HG02798 (cell line): ENCODE measurements at regions not wholly inside any gene's neighbourhood (a gene's known extent, or its start where the extent isn't known, plus 50 kb on each side); places are given as distances from the start of the nearest gene placed in this dataset.
"Not testable (repeated sequence)": the region's sequence is repeated elsewhere in the genome, so short reads cannot be mapped to it uniquely, and the experiment has no call there.

Source experiments
- ATAC-seq: cut with Tn5 transposase; IDR thresholded peaks from one replicate; pipeline ENCODE4 v1.9.1; 2021; ENCODE audit warnings: mild to moderate bottlenecking; ENCODE audit not compliant: unreplicated experiment, poor library complexity

DNA sequence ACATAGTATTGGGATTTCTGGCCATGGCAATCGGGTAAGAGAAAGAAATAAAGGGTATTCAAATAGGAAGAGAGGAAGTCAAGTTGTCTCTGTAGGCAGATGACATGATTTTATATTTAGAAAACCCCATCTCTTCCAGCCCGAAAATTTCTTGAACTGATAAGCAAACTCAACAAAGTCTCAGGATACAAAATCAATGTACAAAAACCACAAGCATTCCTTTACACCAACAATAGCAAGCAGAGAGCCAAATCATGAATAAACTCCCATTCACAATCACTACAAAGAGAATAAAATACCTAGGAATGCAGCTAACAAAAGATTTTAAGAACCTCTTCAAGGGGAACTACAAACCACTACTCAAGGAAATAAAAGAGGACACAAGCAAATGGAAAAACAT, 600.1 kb upstream of the EPHA5 start:
- ATAC-seq: not testable (repeated sequence)

DNA sequence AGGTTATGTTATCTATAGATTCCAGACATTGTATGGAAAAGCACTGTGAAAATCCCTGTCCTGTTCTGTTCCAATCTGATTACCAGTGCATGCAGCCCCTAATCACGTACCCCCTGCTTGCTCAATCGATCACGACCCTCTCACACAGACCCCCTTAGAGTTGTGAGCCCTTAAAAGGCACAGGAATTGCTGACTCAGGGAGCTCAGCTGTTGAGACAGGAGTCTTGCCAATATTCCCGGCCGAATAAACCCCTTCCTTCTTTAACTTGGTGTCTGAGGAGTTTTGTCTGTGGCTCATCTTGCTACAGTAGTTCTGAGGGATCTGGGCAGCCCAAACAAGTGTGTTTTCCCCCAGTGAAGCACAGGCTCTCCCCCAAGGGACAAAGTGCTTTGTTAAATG, 596.3 kb upstream of the EPHA5 start:
- ATAC-seq: not testable (repeated sequence)

DNA sequence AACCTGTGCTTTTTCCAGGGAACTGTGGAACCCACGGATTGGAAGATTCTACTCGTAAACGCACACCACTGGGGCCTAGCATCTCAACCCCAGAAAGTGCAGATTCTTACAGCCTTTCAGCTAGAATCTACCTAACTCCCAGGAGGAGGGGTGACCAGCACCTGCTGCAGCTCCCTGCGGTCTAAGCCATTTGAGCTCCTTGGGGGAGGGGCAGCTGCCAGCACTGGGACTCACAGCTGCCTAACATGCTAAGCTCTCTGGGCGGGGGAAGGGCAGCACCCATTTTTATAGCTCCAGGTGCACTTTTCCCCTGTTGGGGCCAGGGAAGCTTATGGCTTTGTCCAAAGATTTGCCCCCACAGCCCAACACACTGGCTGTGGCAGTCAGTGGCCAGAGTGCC, 595.7 kb upstream of the EPHA5 start:
- no peak for ATAC-seq

DNA sequence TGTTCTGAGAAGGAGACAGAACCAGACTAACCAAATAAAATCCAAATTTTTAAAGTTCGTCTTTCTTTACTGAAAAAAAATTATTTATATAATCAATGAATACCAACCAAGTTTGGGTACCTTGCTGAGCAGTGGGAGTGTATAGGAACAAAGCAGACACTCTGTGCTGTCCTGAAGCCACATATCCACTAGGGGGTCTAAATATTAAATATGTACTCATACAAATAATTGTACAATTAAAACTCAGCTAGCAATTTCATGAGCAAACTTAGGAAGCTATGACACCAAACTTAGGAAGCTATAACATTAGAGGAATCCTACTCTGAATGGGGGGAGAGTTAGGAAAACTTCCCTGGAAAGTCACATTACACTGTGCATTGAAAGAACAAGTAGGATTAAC, 582.0 kb upstream of the EPHA5 start:
- no peak for ATAC-seq

DNA sequence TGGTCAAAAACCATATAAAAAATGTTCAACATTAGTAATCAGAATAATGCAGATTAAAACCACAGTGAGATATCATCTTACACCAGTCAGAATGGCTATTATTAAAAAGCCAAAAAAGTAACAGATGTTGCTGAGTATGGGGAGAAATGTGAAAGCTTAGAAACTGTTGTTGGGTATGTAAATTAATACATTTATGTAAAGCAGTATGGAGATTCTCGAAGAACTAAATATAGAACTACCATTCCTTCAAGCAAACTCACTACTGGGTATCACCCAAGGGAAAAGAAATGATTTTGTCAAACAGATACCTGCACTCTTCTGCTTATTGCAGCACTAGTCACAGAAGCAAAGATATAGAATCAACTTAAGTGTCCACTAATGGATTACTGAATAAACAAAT, 576.4 kb upstream of the EPHA5 start:
- ATAC-seq: no peak

DNA sequence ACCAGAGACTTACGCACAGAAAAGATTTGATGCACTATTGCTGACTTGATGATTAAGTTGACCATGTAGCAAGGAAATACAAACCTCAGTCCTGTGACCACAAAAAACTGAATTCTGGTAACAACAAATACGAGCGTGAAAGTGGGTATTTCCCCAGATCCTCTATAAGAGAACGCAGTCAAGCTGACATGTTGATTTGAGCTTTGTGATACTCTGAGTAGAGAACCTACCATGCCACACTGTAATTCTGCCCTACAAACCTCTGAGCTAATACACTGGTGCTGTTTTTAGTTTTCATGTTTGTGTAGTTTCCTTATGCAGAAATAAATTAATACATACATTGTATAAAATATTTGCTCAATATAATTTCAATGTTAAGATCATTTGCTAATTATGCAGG, 565.6 kb upstream of the EPHA5 start:
- ATAC-seq: no peak

DNA sequence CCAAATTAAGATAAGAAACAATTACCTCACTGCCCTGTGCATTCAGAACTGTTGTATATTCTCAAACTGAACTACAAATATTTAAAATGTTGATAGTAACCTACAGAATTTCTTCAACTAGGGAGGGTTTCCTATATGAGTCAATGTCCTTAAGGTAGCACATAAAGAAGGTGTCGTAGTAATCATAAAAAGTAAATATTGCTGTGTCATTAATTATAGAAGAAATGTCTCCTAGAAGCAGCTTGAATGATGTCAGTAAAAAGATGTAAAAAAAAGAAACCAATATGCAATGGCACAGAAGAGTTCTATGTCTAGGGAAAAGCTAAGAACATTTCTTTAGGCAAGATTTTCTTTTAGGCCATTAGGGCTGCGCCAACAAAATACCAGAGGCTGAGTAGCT, 559.6 kb upstream of the EPHA5 start:
- no peak for ATAC-seq

DNA sequence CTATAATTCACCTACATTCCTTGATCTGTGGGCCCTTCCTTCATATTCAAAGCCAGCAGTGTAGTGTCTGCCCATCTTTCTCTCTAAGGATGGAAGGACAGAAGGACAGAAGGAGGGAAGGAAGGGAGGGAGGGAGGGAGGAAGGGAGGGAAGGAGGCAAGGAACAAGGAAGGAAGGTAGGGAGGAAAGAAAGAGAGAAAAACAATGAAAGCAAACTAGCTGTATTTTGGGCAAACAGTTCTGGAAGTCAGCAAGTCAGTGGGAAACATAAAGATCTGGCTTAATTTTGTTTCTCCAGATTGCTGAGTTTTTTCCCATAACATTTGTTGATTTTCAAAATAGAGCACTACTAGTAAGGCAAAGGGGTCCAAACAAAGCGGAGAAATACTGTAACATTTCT, 555.2 kb upstream of the EPHA5 start:
- no peak for ATAC-seq

DNA sequence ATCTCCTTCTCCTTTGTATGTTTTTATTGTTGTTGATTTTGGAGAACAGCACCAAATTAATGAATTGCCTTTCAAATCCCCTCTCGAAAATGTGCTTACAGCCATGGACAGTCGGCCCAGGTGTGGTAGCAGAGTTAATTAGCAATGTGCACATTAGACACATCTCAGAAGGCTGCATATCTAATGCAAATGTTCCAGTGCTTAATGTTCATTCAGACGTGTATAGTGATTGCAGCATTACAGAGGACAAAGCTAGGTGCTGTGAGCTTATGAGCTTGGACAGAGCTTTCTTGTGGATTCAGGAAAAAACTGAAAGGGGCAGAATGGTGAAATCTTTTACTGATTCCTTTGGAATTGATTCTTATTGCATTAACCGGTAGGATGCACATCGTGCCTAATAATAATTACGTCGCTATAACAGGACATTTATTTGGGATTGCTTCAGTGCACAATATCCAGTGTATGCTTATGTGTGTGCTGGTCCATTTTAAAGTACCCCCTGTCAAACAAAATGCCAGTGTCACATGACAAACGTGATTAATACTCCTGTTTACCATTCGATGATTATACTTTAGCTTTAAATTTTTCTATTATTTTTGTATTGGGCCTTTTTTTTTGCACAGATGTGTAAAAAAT, 552.9 kb upstream of the EPHA5 start:
- no peak for ATAC-seq

DNA sequence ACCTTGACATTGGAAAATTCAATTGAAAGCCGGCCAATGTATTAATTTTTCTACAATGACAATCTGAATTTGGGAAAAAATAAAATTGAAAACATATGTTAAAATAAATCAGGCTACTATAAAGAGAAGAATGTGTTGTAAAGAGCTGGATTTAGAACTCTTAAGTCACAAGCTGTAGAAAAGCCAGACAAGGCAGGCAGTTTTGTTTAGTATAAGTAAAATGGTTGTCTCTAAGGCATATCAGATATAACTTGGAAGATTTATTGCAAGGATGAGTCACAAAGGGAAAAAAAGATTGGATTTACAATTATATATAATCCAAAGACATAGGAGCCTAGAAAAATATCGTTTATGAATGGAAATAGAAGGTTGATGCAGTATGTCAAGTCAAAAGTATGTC, 549.1 kb upstream of the EPHA5 start:
- ATAC-seq: no peak

DNA sequence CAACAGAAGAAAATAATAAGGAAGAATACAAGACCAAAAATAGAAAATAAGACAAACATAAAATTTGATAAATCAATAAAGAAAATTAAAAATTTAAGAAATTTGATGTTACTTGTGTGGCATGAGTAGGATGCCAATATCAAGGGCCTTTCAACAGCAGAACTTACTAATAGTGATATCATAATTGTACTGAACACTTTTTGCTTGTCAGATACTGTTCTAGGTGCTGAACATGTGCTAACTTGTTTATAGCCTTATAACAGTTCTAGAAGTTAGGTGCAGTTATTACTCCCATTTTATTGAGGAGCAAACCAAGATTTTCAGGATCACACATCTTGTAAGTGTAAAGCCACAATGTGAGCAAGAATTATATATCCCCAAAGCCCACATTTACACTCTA, 546.0 kb upstream of the EPHA5 start:
- no peak for ATAC-seq

DNA sequence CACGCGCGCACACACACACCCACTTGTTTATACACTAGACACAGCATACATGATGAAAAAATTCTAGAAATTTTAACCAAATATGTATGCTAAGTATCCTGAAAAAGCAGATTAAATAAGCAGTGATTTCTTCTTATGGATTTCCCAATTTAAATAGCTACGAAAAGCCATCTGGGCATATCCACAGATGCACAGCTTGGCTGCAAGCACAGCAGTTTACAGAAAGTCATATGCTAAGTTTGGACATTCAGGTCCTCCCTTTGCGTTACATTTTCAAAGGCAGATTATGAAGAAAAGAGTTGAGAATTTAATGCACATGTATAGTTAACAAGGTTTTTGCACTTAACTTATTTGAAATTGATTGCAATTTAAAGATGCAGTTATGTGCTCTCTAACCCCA, 542.2 kb upstream of the EPHA5 start:
- ATAC-seq: no peak

DNA sequence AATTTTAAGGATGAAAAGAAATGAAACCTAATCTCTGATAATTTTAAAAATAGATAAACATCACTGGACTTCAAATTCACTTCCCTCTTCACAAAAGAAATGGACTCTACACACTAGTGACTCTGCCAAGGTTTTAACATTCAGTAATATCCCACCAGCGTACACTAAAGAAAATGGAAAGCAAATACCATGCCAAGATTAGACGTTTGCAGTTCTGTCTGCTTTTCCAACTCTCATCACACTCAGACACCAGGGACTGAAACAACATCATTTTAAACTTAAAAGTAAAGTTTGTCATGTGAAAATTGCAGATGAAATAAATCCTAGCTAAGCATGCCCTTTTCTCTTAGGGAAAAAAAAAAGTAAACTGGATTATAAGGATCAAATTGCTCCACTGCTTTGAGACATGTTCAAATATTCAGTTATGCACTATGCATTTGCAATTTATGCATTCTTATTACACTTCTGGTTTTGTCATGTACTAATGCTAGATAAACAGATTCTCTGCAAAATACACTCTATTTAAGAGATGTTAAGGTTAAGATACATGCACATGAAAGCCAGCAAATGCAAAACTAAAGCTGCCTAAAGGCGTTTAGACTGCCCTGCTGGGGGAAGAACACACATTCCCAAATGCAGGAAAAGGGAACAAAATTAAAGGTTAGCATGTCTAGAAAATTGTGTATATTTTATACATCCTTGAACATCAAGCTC, 534.4 kb upstream of the EPHA5 start:
- no peak for ATAC-seq

DNA sequence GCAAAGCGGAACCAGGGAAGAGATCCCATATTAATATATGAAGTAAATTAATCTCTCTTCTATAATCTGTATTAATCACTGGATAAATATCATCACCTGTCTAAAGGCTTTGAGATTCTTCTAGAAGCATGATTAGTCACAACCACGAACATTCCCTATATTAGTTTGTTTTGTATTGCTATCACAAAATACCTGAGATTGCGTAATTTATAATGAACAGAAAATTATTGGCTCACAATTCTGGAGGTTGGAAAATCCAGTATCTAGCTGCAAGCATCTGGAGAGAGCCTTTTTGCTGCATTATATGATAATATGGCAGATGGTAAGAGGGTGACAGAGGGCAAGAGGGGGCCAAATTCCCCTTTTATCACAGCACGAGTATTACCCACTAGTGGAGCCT, 532.6 kb upstream of the EPHA5 start:
- ATAC-seq: no peak

DNA sequence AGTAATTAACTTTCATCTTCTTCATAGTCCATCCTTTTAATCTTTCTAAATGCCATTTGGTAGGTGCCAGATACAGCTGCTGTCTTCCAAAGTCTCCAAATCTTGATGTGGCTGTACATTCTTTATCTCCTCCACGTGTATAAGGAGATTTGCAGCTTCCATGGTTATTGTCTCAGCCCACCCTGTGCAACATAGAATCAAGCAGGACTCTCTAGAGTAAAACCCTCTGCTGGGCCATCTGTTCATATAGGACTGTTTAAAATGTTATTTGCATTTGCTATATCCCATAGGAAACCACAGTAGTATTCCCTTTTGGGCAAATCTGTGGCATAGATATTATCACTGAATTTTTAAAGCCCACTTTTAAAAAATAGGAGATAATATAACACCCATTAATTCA, 527.2 kb upstream of the EPHA5 start:
- no peak for ATAC-seq

DNA sequence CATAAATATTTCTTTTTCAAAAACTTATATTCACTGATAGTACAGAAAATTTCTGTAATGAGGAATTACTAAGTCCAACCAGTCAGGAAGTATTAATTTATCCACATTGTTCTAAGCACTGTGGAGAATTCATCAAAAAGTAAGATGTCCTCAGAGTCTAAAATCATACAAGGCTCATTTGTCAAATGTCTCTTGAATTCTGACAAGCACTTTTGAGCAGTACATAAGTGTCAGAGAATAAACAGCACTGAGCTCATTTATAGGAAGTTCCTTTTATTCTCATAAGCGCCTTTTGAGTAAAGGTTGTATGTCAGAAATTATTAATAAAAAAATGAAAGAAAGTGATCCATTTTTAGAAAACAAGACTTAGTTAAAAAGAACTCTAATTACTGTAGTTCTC, 523.2 kb upstream of the EPHA5 start:
- no peak for ATAC-seq

DNA sequence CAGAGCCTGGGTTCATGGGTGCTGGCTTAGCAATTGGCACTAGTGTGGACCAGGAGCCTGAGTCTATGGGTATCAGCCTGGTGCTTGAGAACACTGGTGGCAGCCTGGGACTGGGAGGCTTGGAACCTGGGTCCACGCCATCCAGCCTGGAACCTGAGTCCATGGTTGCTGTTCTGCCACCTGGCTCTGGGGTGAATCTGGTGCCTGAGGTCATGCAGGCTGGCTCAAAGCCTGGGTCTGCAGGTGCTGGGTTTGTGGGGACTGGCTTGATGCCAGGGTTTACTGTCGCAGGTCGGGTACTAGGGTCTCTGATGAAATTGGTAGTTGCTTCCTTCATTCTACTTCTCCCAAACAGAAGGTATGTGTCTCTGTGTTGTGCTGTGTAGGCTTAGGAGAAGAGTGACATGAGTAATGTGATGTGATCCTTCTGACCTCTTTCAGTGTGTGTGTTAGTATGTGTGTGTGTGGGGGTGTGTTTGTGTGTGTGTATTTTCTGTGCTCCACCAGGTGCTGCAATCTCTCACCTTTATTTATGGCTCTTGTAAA, 517.0 kb upstream of the EPHA5 start:
- no peak for ATAC-seq

DNA sequence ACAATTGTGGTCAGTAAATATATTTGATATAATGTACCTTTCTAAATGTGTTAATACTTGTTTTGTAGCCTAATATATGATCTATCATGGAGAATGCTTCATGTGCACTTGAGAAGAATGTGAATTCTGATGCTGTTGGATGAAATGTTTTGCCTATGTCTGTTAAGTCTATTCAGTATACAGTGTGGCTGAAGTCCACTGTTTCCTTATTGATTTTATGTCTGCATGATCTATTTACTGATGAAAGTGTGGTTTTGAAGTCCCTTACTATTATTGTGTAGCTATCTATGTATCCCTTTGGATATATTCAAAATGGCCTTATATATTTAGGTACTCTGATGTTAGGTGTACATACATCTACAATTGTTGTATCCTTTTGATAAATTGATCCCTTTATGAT, 515.8 kb upstream of the EPHA5 start:
- ATAC-seq: no peak

DNA sequence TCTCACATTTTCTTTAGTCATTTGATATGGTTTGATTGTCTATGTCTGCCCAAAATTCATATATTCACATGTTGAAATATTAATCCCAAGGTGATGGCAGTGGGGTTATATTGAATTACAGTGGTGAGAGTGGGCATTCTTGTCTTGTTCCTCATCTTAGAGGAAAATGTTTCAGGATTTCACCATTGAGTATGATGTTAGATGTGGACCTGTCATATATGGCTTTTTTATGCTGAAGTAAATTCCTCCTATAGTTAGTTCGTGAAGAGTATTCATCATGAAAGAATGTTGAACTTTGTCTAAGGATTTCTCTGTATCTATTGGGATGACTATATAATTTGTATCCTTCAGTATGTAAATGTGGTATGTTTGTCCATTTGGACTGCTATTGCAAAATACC, 512.3 kb upstream of the EPHA5 start:
- ATAC-seq: no peak

DNA sequence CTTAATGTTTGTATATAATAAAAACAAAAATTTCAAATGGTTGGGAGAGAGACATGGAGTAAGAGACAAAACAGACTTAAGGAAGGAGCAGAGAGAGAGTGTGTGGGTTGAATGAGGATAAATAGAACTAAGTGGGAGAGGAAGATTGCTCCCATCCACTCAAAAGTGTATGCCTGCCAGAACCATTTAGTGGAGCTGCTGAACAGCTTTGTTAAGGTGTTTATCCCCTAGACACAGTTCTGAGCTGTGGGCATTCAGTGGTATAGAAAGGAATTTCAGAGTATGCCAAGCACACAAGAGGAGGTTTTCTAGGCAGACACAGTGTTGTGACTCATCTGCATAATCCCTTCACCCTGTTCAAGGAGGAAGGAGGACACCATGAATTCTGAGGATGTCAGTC, 508.6 kb upstream of the EPHA5 start:
- ATAC-seq: no peak

DNA sequence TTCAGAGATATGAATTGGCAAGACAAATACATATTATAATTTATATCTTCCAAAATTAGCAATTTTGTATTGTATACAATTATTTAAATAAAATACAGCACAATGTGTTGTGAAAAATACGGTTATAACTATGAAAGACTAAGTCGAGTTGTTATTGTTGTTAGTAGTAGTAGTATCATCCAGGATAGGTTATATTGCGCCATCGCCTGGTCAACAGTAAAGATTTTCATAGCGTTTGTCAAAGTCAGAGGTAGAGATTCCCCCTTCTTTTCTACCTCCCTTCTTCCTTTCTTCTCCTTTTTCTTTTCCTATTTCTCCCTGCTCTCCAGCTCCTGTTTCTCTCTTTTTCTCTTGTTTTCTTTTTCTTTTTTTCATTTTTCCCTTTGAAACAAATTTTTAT, 499.1 kb upstream of the EPHA5 start:
- ATAC-seq: no peak

DNA sequence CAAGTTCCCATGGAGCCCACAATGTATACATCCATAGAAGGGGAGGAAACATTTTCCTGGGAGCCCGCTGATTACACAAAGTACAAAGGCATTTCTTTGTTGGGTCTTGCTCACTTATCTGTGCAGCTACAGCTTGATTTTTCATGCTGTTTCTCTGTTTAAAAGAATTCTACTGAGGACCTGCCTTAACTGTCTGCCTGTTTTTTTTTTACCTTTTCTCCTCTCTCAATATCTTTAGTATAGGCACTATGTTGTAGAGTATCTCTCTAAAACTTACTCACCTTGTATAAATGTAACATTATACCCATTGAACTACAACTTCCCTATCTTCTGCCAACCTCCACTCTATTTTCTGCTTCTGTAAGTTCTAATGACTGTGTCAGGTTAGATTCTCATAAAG, 494.6 kb upstream of the EPHA5 start:
- ATAC-seq: no peak
